ENCODE measurements at regions not wholly inside any gene's neighbourhood (a gene's known extent, or its start where the extent isn't known, plus 50 kb on each side); places are given as distances from the start of the nearest gene placed in this dataset.
"Not testable (repeated sequence)": the region's sequence is repeated elsewhere in the genome, so short reads cannot be mapped to it uniquely, and the experiment has no call there.

DNA sequence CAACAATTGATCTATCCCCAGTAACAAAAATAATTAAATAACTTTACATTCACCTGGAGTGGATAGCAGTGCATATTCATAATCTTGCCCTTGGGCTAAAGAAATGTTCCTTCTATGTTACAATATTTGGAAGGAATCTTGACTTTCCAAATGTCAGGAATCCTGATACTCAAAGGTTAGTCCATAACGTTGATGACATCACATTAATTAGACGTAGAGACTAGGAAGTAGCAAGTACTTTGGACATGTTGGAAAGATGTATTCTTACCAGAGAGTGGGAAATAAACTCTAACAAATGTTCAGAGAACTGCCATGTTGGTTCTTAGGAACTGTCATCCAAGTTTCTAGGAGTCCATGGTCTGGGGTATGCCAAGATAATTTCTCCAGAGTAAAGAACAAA, 70.6 kb upstream of the SLC25A36 start:
- Mint-ChIP-seq H3K36me3 (no peaks in the 10 kb centered on the region), H3K9me3 (peaks cover 12% of the 10 kb centered on the region), H3K4me3 (no peak overlapping the region), H3K27me3 (ENCODE audit: low read depth) (peaks cover 6% of the 10 kb centered on the region), H3K27ac (no peak overlapping the region), H3K4me1 (peaks cover 2% of the 10 kb centered on the region)
- TF ChIP-seq, protein P1, sequence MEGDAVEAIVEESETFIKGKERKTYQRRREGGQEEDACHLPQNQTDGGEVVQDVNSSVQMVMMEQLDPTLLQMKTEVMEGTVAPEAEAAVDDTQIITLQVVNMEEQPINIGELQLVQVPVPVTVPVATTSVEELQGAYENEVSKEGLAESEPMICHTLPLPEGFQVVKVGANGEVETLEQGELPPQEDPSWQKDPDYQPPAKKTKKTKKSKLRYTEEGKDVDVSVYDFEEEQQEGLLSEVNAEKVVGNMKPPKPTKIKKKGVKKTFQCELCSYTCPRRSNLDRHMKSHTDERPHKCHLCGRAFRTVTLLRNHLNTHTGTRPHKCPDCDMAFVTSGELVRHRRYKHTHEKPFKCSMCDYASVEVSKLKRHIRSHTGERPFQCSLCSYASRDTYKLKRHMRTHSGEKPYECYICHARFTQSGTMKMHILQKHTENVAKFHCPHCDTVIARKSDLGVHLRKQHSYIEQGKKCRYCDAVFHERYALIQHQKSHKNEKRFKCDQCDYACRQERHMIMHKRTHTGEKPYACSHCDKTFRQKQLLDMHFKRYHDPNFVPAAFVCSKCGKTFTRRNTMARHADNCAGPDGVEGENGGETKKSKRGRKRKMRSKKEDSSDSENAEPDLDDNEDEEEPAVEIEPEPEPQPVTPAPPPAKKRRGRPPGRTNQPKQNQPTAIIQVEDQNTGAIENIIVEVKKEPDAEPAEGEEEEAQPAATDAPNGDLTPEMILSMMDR (IDR thresholded peaks at IDR 0.05; ENCODE audit: unreplicated experiment): no peak
- no peak for DNase-seq (ENCODE audit: low spot score in 2 of 2, unreplicated experiment in 2 of 2)

DNA sequence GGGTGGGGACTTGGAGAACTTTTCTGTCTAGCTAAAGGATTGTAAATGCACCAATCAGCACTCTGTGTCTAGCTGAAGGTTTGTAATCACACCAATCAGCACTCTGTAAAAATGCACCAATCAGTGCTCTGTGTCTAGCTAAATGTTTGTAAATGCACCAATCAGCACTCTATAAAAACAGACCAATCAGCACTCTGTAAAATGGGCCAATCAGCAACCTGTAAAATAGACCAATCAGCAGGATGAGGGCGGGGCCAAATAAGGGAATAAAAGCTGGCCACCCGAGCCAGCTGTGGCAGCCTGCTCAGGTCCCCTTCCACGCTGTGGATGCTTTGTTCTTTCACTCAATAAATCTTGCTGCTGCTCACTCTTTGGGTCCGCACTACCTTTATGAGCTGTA, 69.5 kb upstream of the SLC25A36 start:
- not testable (repeated sequence) for H3K27ac Mint-ChIP-seq; H3K9me3 Mint-ChIP-seq; DNase-seq (ENCODE audit: low spot score in 2 of 2, unreplicated experiment in 2 of 2); H3K36me3 Mint-ChIP-seq; H3K4me3 Mint-ChIP-seq; H3K4me1 Mint-ChIP-seq
- peaks cover 12% of the 10 kb centered on the region for H3K27me3 Mint-ChIP-seq (ENCODE audit: low read depth)

DNA sequence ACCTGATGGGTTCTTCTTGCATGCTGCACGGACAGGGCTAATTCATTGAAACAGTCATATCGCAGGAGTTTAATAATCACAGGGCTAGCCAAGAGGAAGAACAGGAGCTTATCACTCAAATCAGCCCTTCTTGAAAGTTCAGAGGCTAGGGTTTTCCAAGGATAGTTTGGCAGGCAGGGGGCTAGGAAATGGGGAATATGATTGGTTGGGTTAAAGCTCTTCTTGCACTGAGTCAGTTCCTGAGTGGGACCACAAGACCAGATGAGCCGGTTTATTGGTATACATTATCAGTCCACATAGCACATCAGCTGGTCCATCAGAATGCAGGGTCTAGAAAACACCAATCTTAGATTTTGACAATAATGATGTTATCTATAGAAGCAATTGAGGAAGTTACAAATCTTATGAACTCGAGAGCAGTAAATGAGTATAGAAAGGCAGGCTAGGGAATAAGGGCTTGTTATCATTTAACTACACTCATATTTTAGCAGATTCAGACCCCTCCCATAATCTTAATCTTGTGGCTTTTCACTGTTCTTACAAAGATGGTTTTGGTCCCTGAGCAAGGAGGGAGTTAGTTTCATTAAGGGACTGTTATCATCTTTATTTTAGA, 58.1 kb upstream of the SLC25A36 start:
- no peaks in the 10 kb centered on the region for H3K36me3 Mint-ChIP-seq
- H3K4me3 Mint-ChIP-seq: no peak overlapping the region
- H3K27ac Mint-ChIP-seq: no peak overlapping the region
- TF ChIP-seq, protein P1 (IDR thresholded peaks at IDR 0.05; ENCODE audit: unreplicated experiment): no peak
- H3K9me3 Mint-ChIP-seq: peaks cover 37% of the 10 kb centered on the region
- H3K4me1 Mint-ChIP-seq: no peaks in the 10 kb centered on the region
- DNase-seq (ENCODE audit: low spot score in 2 of 2, unreplicated experiment in 2 of 2): no peak
- H3K27me3 Mint-ChIP-seq (ENCODE audit: low read depth): peaks cover 3% of the 10 kb centered on the region

DNA sequence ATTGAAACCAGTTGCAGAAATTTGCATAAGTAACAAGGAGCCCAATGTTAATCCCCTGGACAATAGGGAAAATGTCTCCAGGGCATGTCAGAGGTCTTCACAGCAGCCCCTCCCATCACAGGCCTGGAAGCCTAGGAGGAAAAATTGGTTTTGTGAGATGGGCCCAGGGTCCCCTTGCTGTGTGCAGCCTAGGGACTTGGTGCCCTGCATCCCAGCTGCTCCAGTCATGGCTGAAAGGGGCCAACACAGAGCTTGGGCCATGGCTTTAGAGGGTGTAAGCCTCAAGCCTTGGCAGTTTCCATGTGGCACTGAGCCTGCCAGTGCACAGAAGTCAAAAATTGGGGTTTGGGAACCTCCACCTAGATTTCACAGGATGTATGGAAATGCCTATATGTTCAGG, 55.9 kb upstream of the SLC25A36 start:
- H3K36me3 Mint-ChIP-seq; H3K4me3 Mint-ChIP-seq; DNase-seq (ENCODE audit: low spot score in 2 of 2, unreplicated experiment in 2 of 2); H3K27ac Mint-ChIP-seq; H3K27me3 Mint-ChIP-seq (ENCODE audit: low read depth); H3K4me1 Mint-ChIP-seq: not testable (repeated sequence)
- peaks cover 25% of the 10 kb centered on the region for H3K9me3 Mint-ChIP-seq

All from mesothelial cell of epicardium (in vitro differentiated cells).